H1 (cell line): ENCODE measurements at regions not wholly inside any gene's neighbourhood (a gene's known extent, or its start where the extent isn't known, plus 50 kb on each side); places are given as distances from the start of the nearest gene placed in this dataset.

Experiments
- CTCF ChIA-PET: fragments of 300-600 bp; sonication (Branson Sonifier 250); formaldehyde crosslinking; loops from one replicate; lab custom pipeline; 2021; ENCODE audit not compliant: partially characterized antibody; lab: Charles Lee
- POLR2A ChIA-PET: fragments of 300-600 bp; sonication (Branson Sonifier 250); formaldehyde crosslinking; loops from one replicate; lab custom pipeline; 2021; ENCODE audit warnings: inconsistent platforms; ENCODE audit not compliant: partially characterized antibody; lab: Charles Lee
- DNase-seq, 2 experiments: peaks; one replicate each; pipeline versions ENCODE4 v3.0.0 to v3.0.0-alpha.2; 2010 to 2022; ENCODE audit warnings: low spot score in 2 of 2, low read depth in 1 of 2, mixed read lengths in 1 of 2
- FAIRE-seq: peaks from 2 replicates; lab custom pipeline; 2011; peaks lifted over from hg19 to GRCh38; lab: Jason Lieb, UNC
- H2AFZ ChIP-seq: 2 replicates; pipeline ENCODE4 v1.8.1; 2012; ENCODE audit warnings: low read length, inconsistent platforms
- H2AK5ac ChIP-seq: 2 replicates; pipeline ENCODE4 v1.6.1; 2013; ENCODE audit warnings: low read depth, low read length
- H2BK120ac ChIP-seq: replicated peaks from 2 replicates; pipeline ENCODE3; 2013; ENCODE audit warnings: low read depth, low read length, inconsistent platforms
- H2BK12ac ChIP-seq: 2 replicates; pipeline ENCODE4 v1.6.1; 2013; ENCODE audit warnings: low read depth, low read length
- H2BK15ac ChIP-seq: 2 replicates; pipeline ENCODE4 v1.6.1; 2013; ENCODE audit warnings: low read length
- H2BK20ac ChIP-seq: 2 replicates; pipeline ENCODE4 v1.6.1; 2013; ENCODE audit warnings: low read length
- H2BK5ac ChIP-seq: 2 replicates; pipeline ENCODE4 v1.6.1; 2013; ENCODE audit warnings: low read depth, low read length
- H3K14ac ChIP-seq: 2 replicates; pipeline ENCODE4 v1.6.1; 2013; ENCODE audit warnings: inconsistent platforms; ENCODE audit not compliant: insufficient read length
- H3K18ac ChIP-seq: 2 replicates; pipeline ENCODE4 v1.6.1; 2013; ENCODE audit warnings: low read length; ENCODE audit errors: extremely low read depth
- H3K23ac ChIP-seq: 2 replicates; pipeline ENCODE4 v1.6.1; 2013; ENCODE audit warnings: inconsistent platforms; ENCODE audit not compliant: insufficient read length
- H3K23me2 ChIP-seq: 2 replicates; pipeline ENCODE4 v1.6.1; 2013; ENCODE audit warnings: low read depth, low read length
- H3K27ac ChIP-seq: 2 replicates; pipeline ENCODE4 v1.6.1; 2011; ENCODE audit warnings: low read depth, low read length, inconsistent platforms
- H3K27me3 ChIP-seq, 4 experiments: replicated peaks in 1 of 4; 1 replicate in 1 of 4; 2 replicates in 3 of 4; pipeline versions ENCODE4 v1.6.1 to v1.8.1; 2011 to 2013; ENCODE audit warnings: low read length in 3 of 4, mild to moderate bottlenecking in 3 of 4, inconsistent platforms in 2 of 4, mixed read lengths in 2 of 4, moderate library complexity in 1 of 4; ENCODE audit not compliant: control insufficient read depth in 3 of 4, insufficient read depth in 3 of 4; ENCODE audit errors: extremely low read depth in 1 of 4
- H3K36me3 ChIP-seq, 4 experiments: 2 replicates each; pipeline versions ENCODE4 v1.6.1 to v1.8.1; 2011 to 2013; ENCODE audit warnings: mild to moderate bottlenecking in 4 of 4, low read length in 3 of 4, moderate library complexity in 2 of 4, control low read depth in 1 of 4, inconsistent platforms in 1 of 4; ENCODE audit not compliant: insufficient read depth in 4 of 4, control insufficient read depth in 2 of 4
- H3K4ac ChIP-seq: replicated peaks from 2 replicates; pipeline ENCODE3; 2013; ENCODE audit warnings: low read length, low read depth, mixed read lengths, inconsistent platforms; ENCODE audit not compliant: insufficient read length
- H3K4me1 ChIP-seq, 4 experiments: replicated peaks in 1 of 4; 1 replicate in 1 of 4; 2 replicates in 3 of 4; pipeline versions ENCODE4 v1.6.1 to v1.8.1; 2011 to 2013; ENCODE audit warnings: low read length in 3 of 4, inconsistent platforms in 2 of 4, mixed read lengths in 1 of 4; ENCODE audit not compliant: insufficient read depth in 4 of 4, control insufficient read depth in 3 of 4
- H3K4me2 ChIP-seq, 2 experiments: 2 replicates each; pipeline versions ENCODE4 v1.6.1 to v1.8.1; 2011 to 2013; ENCODE audit warnings: low read depth in 2 of 2, low read length in 2 of 2, control low read depth in 1 of 2, inconsistent platforms in 1 of 2, mild to moderate bottlenecking in 1 of 2; ENCODE audit not compliant: insufficient read depth in 1 of 2
- H3K4me3 ChIP-seq, 4 experiments: fragments of 200-600, 300-600 bp in 1 of 4; sonication (generic), shearing (Covaris generic), sonication (Bioruptor Twin) in 1 of 4; 2 replicates each; pipeline versions ENCODE4 v1.5.1 to v1.8.1; 2011 to 2016; ENCODE audit warnings: low read length in 4 of 4, low read depth in 3 of 4, control low read depth in 2 of 4, inconsistent platforms in 2 of 4, mild to moderate bottlenecking in 2 of 4, mixed read lengths in 1 of 4, moderate library complexity in 1 of 4; ENCODE audit not compliant: insufficient read depth in 2 of 4; ENCODE audit errors: extremely low read depth in 1 of 4
- H3K56ac ChIP-seq: replicated peaks from 2 replicates; pipeline ENCODE3; 2013; ENCODE audit warnings: low read depth, mild to moderate bottlenecking, mixed read lengths, low read length, inconsistent platforms; ENCODE audit not compliant: insufficient read length
- H3K79me1 ChIP-seq: 2 replicates; pipeline ENCODE4 v1.6.1; 2013; ENCODE audit warnings: low read depth, low read length, control low read depth
- H3K79me2 ChIP-seq, 2 experiments: 2 replicates each; pipeline versions ENCODE4 v1.6.1 to v1.8.1; 2012 to 2013; ENCODE audit warnings: low read length in 2 of 2, mild to moderate bottlenecking in 2 of 2, inconsistent platforms in 1 of 2; ENCODE audit not compliant: insufficient read depth in 2 of 2, control insufficient read depth in 1 of 2
- H3K9ac ChIP-seq, 4 experiments: replicated peaks in 1 of 4; 1 replicate in 1 of 4; 2 replicates in 3 of 4; pipeline versions ENCODE4 v1.6.1 to v1.8.1; 2011 to 2013; ENCODE audit warnings: low read depth in 3 of 4, low read length in 3 of 4, control low read depth in 2 of 4, mild to moderate bottlenecking in 2 of 4, moderate library complexity in 2 of 4, inconsistent platforms in 1 of 4; ENCODE audit errors: extremely low read depth in 1 of 4
- H3K9me3 ChIP-seq, 2 experiments: 2 replicates each; pipeline versions ENCODE4 v1.6.1 to v1.8.1; 2012 to 2013; ENCODE audit warnings: mild to moderate bottlenecking in 2 of 2, moderate library complexity in 2 of 2, control low read depth in 1 of 2, inconsistent platforms in 1 of 2, low read depth in 1 of 2, low read length in 1 of 2, mixed read lengths in 1 of 2; ENCODE audit not compliant: insufficient read depth in 2 of 2
- H4K20me1 ChIP-seq, 2 experiments: replicated peaks in 1 of 2; 2 replicates each; pipeline versions ENCODE3 to v1.8.1; 2011 to 2013; ENCODE audit warnings: inconsistent platforms in 2 of 2, low read length in 2 of 2, mild to moderate bottlenecking in 1 of 2; ENCODE audit not compliant: insufficient read depth in 2 of 2, control insufficient read depth in 1 of 2
- H4K5ac ChIP-seq: 2 replicates; pipeline ENCODE4 v1.6.1; 2013; ENCODE audit warnings: low read length, low read depth, mixed read lengths, inconsistent platforms; ENCODE audit not compliant: insufficient read length
- H4K8ac ChIP-seq: 2 replicates; pipeline ENCODE4 v1.8.0; 2013; ENCODE audit warnings: mild to moderate bottlenecking, moderate library complexity, low read length, inconsistent platforms; ENCODE audit not compliant: insufficient read depth; ENCODE audit errors: extremely low read depth
- H4K91ac ChIP-seq: replicated peaks from 2 replicates; pipeline ENCODE3; 2013; ENCODE audit warnings: low read length, mixed read lengths, inconsistent platforms; ENCODE audit not compliant: insufficient read length
- BCL11A ChIP-seq, 2 experiments: IDR thresholded peaks; one replicate each; pipeline ENCODE4 v1.6.1; 2011; ENCODE audit warnings: low read depth in 2 of 2, low read length in 2 of 2, mild to moderate bottlenecking in 2 of 2
- CBX8 ChIP-seq: fragments of 300-800, 300-1000 bp; sonication (generic); IDR thresholded peaks from 2 replicates; pipeline ENCODE4 v1.7.1; 2016; ENCODE audit warnings: low read depth, low read length, borderline replicate concordance
- CHD1 ChIP-seq: IDR thresholded peaks from 2 replicates; pipeline ENCODE4 v1.6.1; 2012; ENCODE audit warnings: low read depth, low read length, improper control_type of control experiment
- CREB1 ChIP-seq: IDR thresholded peaks from 2 replicates; pipeline ENCODE4 v1.6.1; 2012; ENCODE audit warnings: inconsistent platforms
- GTF2F1 ChIP-seq: IDR thresholded peaks from 2 replicates; pipeline ENCODE4 v1.6.1; 2012; ENCODE audit warnings: low read depth, low read length, improper control_type of control experiment, borderline replicate concordance
- JUND ChIP-seq: IDR thresholded peaks from 2 replicates; pipeline ENCODE4 v1.6.1; 2011; ENCODE audit warnings: mild to moderate bottlenecking, improper control_type of control experiment, low read length
- POLR2AphosphoS5 ChIP-seq: IDR thresholded peaks from 2 replicates; pipeline ENCODE4 v1.6.1; 2011; ENCODE audit warnings: low read depth, low read length
- SIX5 ChIP-seq: IDR thresholded peaks from 2 replicates; pipeline ENCODE4 v1.6.1; 2011; ENCODE audit warnings: mild to moderate bottlenecking, low read depth, low read length
- SP2 ChIP-seq: IDR thresholded peaks from 2 replicates; pipeline ENCODE4 v1.6.1; 2012; ENCODE audit warnings: mild to moderate bottlenecking, low read length, inconsistent platforms
- SP4 ChIP-seq: IDR thresholded peaks from 2 replicates; pipeline ENCODE4 v1.6.1; 2012; ENCODE audit warnings: low read length, inconsistent platforms
- ZNF274 ChIP-seq: IDR thresholded peaks from 2 replicates; pipeline ENCODE4 v1.7.0; 2012; ENCODE audit warnings: low read length, borderline replicate concordance; ENCODE audit errors: extremely low read depth
- WGBS, 2 experiments: shearing (Covaris generic) in 1 of 2; methylation state at CpG; one replicate each; pipeline versions ENCODE4 v1.1.6 to v1.1.7; 2013 to 2015; ENCODE audit warnings: low lambda C conversion rate in 2 of 2, mixed read lengths in 2 of 2, inconsistent platforms in 1 of 2, low coverage in 1 of 2, missing lambda C conversion rate in 1 of 2; ENCODE audit not compliant: insufficient replicate concordance in 2 of 2, insufficient coverage in 1 of 2, insufficient read length in 1 of 2; ENCODE audit errors: extremely low coverage in 1 of 2, missing lambda C conversion rate in 1 of 2; 5-methylcytosine and 5-hydroxymethylcytosine counted together
- TF ChIP-seq, protein P1 (sequence below): IDR thresholded peaks from 2 replicates; pipeline ENCODE4 v1.6.1; 2012; ENCODE audit warnings: inconsistent platforms

DNA sequence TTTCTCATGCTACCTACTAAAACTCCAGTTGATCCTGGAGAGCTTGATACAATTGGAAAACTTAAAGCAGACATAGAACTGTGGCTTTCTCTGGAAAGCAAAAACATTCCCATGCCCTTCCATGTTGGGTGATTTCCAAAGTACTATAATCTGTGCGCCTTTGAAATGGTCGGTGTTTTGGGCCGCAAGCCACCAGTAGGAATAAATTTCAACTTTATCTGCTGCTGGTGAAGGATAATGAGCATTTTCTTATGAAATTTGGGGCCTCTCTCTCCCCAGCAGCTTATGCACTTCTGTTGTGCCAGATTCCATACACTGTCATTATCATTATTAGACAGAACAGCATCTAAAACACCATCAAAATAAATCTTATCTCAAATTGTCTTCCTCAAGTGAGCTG, 366.7 kb upstream of the RPS6KA3 start:
- H2BK5ac ChIP-seq, result no peak overlapping the region
- no peak overlapping the region for H2BK12ac ChIP-seq
- no peak overlapping the region for H2BK20ac ChIP-seq
- FAIRE-seq (no peak), DNase-seq (no peak)
- no peak overlapping the region for H3K18ac ChIP-seq
- H4K20me1 ChIP-seq, result no peaks in the 10 kb centered on the region
- WGBS, 2 experiments, result 100% methylated on average over 3 of the region's 3 CpGs; no CpG with 5 or more reads in 1 of the 2 experiments
- no peak overlapping the region for H4K5ac ChIP-seq
- CTCF ChIA-PET, result no interaction called here
- no peak overlapping the region for H3K14ac ChIP-seq
- TF ChIP-seq POLR2AphosphoS5 (no peak), JUND (no peak), BCL11A (IDR thresholded peaks at IDR 0.05; ENCODE audit: low read depth in 2 of 2, low read length in 2 of 2) (no peak), CREB1 (no peak), GTF2F1 (no peak), SP2 (no peak), SIX5 (no peak), SP4 (no peak), CHD1 (no peak), ZNF274 (no peak), CBX8 (no peak)
- TF ChIP-seq, protein P1, sequence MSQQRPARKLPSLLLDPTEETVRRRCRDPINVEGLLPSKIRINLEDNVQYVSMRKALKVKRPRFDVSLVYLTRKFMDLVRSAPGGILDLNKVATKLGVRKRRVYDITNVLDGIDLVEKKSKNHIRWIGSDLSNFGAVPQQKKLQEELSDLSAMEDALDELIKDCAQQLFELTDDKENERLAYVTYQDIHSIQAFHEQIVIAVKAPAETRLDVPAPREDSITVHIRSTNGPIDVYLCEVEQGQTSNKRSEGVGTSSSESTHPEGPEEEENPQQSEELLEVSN, result no peak
- no peak overlapping the region for H3K4me3 ChIP-seq
- no peak overlapping the region for H3K9ac ChIP-seq
- no peaks in the 10 kb centered on the region for H3K36me3 ChIP-seq
- no peak overlapping the region for H4K8ac ChIP-seq
- no peak overlapping the region for H3K27ac ChIP-seq
- H3K27me3 ChIP-seq, result no peaks in the 10 kb centered on the region
- H3K79me2 ChIP-seq, result no peaks in the 10 kb centered on the region
- H2AK5ac ChIP-seq, result no peak overlapping the region
- H3K4ac ChIP-seq, result no peak overlapping the region
- no peak overlapping the region for H3K23ac ChIP-seq
- H3K79me1 ChIP-seq, result no peaks in the 10 kb centered on the region
- H3K4me2 ChIP-seq, result no peak overlapping the region
- no peaks in the 10 kb centered on the region for H3K4me1 ChIP-seq
- H4K91ac ChIP-seq, result no peak overlapping the region
- POLR2A ChIA-PET, result no interaction called here
- no peak overlapping the region for H3K56ac ChIP-seq
- no peaks in the 10 kb centered on the region for H3K23me2 ChIP-seq
- no peak overlapping the region for H2BK15ac ChIP-seq
- no peaks in the 10 kb centered on the region for H3K9me3 ChIP-seq
- H2BK120ac ChIP-seq, result no peak overlapping the region
- no peak overlapping the region for H2AFZ ChIP-seq
